IPS DF 19.7 (cell line): ENCODE measurements at regions not wholly inside any gene's neighbourhood (a gene's known extent, or its start where the extent isn't known, plus 50 kb on each side); places are given as distances from the start of the nearest gene placed in this dataset.

Source experiments
- DNase-seq: peaks from one replicate; pipeline ENCODE4 v3.0.0-alpha.2; 2013; ENCODE audit warnings: low read depth, low spot score

DNA sequence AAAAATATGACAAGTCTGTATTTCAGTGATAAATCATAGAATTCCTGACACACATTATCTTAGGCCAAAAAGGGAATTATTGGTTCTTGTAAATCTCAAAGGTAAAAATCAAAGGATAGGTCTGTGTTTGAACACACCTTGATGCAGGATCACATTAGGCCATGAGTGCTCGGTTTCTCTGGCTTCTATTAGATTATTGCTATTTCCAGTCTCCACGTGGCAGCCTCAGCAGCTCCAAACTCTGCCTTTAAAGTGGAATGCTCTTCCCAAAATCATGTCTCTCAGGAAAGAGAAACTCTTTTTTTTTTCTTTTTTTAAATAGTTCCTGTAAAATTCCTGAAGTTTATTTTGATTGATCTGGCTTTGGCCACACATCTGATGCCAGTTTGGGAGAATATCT, 105.6 kb upstream of the FRMD6 start:
- DNase-seq, result no peak

DNA sequence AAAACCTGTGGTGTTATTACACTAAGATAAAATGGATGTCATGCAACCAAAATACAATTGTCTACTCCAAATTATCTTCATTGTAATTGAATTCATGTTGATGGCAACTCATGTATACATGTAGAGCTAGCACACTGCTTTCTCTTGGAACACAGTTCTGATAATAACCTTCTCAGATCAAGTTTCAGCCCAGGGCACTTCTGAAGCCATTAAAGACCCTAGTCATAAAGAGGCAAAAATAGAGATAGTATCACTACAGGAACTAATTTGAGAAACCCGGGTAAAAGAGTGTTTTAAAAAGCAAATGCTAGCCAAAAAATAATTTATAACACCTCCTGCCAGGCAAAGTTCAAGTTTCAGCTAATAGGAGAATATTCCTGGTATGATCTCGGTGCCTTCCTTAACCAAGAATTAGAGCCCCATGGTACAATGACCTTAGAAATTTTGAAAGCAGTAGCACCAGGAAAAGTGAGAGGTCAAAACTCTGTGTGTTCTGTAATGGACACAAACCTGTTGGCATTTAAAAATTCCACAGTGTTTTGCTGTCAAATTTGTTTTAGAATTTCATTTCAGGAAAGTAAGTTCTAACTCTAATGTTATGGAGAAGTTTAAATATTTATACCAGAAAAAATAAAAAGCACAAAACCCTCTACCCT, 105.0 kb upstream of the FRMD6 start:
- DNase-seq, result no peak

DNA sequence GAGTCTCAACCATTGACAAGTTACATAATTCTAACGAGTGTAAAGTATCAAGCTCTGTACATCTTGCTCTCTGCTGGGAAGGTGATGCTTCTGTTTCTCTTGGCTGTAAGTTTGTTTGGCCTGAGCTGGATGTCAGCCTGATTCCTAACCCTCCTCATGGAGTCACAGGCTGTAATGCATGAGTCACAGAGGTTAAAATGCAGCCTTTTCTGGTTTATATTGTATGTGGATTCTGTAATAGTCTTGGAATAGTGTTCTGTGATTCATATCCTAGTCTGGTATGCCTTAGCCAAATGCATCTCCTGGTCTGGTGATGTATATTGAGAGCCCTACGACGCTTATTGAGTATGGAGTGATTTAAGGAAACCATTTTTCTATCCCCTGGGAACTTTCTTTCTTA, 104.5 kb upstream of the FRMD6 start:
- no peak for DNase-seq

DNA sequence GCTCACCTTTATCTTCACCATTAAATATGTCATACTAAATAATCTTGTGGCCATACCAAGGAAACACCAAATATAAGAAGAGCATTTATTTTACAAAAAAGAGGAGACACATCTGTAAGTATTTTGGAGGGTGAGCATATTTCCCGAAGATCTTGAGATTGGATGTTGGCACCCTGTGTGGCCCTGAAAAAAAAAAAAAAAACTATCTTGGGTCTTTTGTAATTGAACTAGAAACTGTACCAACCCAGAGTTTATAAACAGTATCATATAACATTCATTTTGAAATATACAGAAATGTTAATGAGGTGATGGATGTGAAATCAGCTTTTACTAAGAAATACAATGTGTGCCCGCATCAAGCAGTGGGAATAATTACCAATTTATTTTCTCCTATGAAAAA, 104.0 kb upstream of the FRMD6 start:
- DNase-seq, result no peak

DNA sequence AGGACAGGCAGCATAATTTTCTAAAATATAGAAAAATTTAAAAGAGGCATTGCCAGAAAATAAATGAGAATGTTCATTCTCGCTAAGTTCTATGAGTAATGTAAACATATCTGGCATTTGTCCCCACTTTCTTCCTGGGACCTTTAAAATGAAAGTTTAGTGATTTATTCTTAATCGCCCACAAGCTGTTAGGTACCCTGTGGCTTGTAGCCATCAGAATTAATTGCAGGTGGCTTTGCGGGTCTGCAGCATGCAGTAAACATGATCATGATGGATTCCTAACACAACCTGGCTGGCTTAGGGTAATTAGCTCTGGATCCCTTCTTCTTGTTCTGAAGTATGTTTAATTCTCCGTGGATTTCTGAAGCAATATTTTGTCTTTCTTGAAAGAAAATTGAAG, 103.5 kb upstream of the FRMD6 start:
- no peak for DNase-seq

DNA sequence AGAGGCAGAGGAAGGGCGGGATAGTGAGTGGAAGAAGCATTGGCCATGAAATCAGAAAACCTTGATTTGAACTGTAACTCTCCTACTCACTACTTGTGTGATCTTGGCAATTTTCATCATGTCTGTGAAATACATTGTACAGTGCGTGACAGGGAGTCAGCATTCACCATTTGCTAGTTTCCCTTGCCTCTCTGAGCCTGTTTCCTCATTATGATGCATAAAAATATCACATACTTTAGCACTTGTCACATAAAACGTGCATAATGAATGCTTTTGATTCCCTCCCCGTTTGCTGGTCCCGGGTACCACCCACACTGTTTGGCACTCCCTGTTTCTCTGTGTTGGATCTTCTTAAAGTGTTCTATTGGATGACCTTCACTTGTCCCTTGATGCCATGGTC, 101.1 kb upstream of the FRMD6 start:
- no peak for DNase-seq

DNA sequence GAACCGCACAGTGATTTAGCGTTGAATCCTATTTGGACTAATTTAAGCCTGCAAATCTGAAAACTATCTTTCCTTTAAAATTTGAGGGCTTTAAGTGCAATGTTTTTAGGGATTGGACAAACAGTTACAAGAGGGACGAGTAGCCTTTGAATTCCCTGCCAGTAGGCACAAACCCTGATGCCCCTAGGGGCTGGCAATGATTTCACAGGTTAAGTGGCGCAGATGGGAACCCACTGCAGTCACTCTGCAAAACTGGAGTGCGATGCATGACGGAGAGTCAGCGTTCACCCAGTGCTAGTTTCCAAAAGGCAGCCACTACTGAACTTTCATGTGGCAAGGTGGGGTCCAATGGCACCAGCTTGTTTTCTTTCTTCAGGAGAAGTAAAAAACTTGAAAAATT, 99.4 kb upstream of the FRMD6 start:
- DNase-seq, result no peak

DNA sequence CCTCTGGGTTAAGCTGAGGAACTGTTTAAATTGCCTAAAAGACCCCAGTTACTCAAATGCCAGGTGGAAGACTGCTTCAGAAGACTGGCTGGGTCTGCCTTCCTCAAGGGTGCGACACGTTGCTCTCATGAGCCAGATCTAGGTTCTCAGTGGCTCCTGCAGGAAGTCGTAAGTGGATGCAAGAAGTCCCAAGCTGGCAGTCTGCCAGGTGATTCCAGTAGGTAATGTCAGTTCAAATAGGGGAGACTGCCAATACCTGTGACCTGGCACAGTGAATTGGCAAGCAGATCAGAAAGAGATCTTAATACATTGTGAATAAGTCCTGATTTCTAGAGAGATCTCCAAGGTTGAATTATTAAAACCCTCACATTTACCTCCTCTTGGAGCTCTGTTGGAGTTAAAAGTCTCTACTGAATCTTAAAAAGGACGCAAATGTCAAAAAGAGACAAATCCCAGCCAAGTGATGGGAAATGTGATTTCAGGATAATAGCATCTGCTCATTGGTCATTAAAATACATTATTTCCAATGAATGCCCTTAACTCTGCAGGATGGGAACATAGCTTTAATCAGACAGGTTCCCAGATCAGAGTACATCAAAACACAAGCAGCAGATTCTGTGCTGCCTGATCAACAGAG, 98.8 kb upstream of the FRMD6 start:
- DNase-seq, result no peak

DNA sequence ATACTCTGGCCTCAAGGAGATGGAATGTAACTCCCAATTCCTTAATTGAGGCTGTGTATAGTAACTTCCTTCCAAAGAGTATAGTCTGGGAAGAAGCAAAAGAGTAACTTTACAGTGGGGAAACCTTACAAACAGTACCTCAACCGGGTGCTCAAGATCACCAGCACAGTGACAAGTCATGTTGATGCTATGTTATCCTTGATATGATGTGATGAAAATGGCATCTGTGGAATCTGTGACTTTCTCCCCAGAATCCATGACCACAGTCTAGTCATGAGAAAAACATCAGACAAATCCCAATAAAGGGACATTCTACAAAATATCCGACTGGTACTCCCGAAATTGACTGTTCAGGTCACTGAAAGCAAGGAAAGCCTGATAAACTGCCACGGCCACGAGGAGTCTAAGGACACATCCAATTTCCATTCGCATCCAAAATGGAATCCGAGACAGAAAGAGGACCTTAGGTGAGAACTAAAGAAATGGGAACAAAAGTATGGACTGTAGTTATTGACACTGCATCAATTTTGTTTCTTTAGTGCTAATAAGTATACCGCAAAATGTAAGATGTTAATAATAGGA, 97.3 kb upstream of the FRMD6 start:
- DNase-seq, result no peak

DNA sequence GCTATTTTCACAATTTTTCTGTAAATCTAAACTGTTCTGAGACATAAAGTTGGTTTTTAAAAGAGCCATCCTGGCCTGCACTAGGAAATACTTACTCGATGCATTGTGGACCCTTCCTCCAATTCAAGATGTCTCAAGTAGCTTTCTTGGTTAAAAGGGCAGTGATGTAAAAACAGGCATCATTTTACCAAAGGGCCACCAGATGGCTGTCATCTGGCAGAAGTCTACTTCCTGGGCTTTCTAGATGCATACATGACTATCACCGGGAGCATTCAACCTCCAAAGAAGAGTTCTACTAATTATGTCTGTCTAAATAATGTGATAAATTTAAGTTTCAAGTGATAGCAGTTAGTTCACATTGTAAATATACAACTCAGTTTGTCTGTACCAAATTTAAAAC, 96.8 kb upstream of the FRMD6 start:
- DNase-seq, result no peak

DNA sequence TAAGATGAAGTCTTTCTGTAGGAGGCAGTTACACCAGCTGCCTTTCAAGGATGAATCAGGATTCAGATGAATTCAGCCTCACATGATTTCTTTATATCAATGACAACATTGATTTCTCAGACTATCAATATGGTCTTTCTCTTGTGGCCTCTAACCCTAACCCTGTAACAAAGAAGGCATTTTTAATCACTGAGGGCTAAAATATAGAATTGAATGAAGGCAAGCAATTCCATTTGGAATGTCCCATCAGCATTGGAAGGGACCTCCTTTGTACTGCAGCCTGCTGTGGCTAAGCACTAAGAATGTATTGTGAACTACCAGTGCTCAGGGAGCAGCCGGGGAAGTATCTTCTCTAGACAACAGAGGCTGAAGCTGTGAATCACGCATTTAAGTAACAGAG, 90.6 kb upstream of the FRMD6 start:
- DNase-seq, result no peak

DNA sequence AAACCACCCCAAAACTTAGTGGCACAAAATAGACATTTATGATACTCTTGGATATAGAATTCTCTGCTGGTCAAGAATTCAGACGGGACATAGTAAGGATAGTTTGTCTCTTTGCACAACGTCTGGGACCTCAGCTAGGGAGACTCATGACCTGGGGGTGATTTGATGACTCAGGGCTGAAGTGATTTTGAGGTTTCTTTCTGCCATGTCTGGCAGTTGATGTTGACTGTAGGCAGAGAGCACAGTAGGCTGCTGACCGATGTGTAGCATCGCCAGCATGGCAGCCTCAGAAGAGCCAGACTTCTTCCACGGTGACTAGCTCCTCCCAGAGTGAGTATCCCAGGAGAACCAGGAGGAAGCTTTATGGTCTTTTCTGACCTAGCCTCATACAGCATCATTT, 88.9 kb upstream of the FRMD6 start:
- DNase-seq, result no peak

DNA sequence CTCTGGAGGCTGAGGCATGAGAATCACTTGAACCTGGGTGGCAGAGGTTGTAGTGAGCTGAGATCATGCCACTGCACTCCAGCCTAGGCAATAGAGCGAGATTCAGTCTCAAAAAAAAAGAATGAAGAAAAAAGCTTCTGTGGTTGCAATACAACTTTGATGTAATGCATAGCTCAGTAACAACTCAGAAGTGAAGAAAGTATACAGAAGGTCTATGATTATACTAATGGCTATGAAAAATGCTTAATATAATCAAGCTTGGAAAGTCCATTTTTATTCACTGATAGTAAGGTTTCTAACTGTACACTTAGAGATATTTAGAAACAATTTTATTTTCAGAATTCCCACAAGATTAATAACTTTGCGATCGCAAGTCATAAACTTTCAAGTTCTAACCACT, 88.2 kb upstream of the FRMD6 start:
- DNase-seq, result no peak

DNA sequence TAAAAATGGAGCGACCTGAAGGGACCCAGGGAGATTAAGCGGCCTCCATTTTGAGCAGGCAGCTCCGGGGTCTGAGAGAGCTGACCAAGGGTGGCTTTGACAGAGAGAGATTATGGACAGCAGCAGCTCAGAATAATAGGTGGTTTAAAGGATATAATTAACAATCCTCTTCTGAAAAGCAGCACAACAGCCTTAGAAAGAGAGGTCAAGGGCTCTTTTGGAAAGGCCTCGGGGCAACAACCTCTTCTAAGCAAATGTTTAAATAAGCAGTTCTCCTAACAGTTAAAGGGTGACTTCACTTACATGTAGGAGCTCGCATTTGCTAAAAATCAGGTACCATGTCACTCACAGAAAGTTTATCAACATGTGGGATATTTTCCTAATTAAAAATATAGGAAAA, 87.2 kb upstream of the FRMD6 start:
- DNase-seq, result no peak

DNA sequence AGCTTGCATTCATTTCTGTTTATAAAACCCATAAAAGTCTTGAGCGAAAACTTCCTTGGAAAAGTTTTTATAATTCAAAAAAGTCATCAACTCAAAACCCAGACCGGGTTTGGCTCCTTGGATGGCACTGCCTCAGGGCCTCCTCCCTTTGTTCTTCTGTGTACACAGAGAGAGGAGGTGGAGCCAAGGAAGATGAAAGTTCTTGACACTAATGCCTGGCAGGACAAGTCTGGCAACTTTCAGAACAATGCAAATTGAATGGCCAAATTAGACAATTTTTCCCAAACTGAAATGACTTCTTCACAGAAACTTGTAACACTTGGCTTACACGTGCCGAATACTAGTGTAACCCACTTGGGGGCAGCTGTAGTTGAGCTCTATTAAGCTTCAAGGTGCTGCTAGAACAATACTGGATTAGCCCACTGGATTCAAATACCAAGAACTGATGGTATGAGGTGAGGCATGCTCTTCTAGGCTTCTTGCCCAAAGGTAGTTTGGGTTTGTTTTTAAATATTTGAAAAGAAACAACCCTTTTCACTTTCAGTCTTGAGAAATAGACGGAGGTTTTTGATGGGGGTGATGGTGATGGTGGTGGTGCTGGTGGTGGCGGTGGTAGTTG, 86.6 kb upstream of the FRMD6 start:
- DNase-seq, result no peak

DNA sequence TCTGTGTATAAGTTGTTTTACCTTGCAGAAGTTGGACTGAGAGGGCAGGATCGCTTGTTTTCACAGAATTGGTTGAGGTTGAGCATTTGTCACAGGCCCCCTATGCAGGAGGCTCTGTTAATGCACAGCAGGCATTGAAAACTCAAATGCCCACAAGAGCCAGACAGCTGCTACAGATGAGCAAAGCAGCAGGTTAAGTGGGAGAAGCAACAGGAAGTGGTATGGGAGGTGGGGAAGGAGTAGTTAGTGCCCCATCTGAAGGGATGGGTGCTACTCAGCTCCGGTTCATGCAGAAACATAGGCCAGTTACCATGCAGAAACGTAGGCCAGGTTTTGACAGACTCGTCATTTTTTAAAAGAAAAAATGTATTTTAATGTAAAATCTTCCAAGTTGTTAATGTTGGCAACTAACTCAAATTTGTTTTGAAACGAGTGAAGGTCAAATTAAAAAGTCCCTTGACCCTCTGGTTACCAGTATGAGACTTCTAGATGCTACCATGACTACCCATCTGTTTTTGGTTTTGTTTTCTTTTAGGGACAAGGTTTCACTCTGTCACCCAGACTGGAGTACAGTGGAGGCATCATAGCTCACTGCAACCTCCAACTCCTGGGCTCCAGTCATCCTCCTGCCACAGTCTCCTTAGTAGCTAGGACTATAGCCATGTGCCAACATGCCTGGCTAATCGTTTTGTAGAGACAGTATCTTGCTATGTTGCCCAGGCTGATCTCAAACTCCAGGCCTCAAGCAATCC, 84.7 kb upstream of the FRMD6 start:
- DNase-seq, result no peak

DNA sequence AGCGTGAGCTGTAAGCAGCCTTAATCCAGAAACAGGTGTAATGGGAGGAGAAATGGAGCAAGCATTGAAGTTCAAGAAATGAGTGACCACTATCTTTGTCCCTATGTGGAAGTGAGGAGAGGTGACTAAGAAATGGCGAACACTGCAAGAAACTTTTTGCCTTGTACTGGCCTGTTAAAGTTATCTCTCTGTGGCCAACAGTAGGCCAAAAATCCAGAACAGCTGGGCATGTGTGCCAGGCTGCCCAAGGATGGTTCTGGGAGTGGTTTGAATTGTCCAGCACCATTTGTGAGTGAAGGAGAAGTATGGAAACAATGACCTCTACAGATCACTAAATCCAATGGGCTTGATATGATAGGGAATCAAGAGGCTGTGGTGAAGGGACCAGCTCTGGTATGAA, 83.3 kb upstream of the FRMD6 start:
- DNase-seq, result no peak

DNA sequence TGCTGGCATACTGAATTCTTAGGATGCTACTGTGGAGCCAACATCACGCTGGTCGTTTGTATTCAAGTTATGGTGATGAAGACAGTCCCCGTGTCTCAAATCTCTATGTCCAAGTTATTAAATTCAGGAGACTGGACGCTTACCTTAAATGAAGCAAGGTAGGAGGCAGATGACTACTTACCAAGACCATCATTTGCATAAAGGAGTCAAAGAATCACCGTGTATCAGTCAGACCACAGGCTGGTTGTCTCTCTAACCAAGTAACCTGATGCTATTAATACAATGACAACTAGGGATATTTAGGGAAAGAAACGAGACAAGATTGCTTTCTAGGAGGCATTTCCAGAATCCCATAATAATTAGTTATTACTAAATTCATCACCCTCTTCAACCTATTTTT, 78.1 kb upstream of the FRMD6 start:
- no peak for DNase-seq

DNA sequence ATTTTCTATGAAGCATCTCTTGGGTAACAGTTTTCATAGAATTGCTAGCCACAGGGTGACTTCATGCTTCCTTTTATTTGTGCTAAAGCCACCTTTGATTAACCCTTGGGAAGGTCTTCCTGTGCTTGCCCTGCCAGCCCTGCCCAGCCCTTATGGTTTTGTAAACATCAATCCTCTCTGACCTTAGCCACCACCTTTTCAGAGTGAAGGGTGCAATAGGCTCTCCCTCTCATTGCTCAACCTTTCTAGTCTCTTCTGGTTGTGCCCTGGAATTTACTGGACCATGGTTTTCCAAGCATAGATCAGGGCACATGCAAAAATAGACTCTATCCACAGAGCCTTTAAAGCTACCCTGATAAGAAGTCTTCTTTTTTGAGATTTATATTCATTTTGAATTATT, 77.7 kb upstream of the FRMD6 start:
- no peak for DNase-seq

DNA sequence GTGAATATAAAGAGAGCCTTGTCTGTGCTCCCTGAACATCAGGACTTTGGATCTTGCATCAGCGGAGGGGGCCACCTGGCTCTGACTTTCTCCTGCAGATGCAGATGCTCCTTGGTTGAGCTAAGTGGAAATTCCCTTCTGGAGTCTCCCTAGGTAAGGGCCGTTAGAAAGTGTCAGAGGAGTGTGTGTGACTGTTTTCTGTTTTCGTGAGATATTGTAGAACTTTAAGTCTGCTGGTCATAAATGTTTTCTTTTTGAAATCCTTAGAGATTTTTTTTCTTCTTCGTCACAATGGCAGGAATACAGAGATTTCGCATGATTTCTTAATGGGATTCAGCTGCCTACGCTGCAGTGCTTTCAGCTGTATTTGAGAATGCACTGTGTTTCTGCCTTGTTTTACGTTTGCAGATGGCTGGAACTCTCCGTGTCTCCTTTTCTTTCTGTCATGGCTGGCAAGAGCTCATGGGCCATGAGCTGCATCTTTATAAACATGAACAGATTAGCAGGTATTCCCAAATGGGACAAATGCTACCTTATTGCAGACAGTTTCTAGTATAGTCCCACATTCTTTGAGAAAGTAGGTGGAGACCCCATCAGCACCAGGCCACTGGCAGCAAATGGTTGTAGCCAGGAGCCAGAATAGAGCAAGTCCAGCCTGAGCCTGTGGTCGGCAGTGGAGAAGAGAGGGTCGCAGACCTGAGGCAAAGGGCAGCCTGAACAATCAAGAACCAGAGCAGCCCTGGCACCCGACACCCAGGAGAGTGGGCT, 76.2 kb upstream of the FRMD6 start:
- DNase-seq, result no peak

DNA sequence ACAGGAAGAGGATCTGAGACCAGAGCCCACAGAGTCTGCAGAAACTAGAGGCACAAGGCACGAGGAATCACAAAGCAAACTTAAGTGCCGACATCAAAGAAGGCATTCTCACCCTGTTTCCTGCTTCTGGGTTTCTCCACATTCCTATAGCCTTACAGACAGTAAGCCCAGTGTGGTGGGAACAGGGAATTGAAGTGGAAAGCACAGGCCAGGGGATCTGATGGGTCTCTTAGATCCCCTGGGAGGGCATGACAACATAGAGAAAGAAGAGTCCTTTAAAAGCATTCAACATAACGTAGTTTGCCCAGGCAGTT, 75.6 kb upstream of the FRMD6 start:
- peak; percentile 28 for DNase-seq

DNA sequence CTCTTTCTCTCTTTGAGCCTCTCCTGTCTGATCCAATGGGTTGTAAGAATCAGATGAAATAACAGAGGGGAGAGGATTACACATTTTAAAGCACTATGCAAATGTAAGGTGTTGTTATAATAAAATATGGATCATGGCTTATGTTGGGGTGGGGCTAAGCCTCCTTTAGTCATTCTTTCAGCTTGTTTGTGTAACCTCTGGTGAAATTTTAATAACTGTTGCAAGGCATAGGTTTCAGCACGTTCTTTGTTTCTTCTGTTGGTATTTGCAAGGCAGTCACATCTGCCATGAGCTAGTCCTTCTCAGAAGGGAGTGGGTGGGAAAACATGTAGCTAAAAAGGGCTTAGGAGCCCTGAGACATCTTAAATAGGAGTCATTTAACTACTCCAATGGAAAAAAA, 74.8 kb upstream of the FRMD6 start:
- no peak for DNase-seq
